SIG-M5 treated with dmso at 0.1 percent for 504 hours (cell line): ENCODE measurements at regions not wholly inside any gene's neighbourhood (a gene's known extent, or its start where the extent isn't known, plus 50 kb on each side); places are given as distances from the start of the nearest gene placed in this dataset.
"Not testable (repeated sequence)": the region's sequence is repeated elsewhere in the genome, so short reads cannot be mapped to it uniquely, and the experiment has no call there.

Source experiments
- DNase-seq: peaks from one replicate; lab custom pipeline; 2025; ENCODE audit not compliant: unreplicated experiment; lab: John Stamatoyannopoulos, UW

DNA sequence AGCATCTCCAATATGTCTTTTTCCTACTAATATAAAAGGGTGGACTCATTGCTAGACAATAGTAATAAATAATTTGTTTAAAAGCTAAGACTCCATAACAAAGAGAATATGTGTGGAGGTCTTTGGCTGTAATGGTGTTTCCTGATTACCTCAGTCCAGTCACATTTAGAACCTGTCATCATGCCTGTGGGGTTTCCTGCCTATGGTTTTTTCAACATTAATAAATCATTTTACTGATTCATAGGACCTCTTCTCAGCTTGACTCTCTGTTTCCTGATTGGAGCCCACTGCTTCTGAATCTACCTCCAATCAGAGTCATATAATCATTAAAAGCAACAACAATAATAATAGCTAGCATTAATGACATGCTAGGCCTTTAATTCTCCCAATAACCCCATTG lies 52.4 kb upstream of the GNAI1 start:
- no peak for DNase-seq

DNA sequence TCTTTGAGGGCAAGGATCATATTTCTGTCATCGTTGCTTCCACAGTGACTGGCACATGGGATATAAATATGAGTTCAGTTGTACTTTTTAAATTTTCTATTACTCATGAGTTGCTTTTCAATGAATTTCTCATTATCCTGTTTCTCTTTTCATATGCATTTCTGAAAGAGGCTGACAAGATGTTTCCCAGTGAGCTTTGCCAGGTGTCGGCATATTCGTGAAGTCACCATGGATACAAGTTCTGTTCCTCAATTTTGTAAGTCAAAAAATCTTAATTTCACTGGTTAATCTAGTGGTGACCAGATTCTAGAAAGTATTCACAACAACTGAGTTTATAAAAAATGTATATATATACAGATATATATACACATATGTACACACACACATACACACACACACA lies 55.7 kb upstream of the GNAI1 start:
- DNase-seq = no peak

DNA sequence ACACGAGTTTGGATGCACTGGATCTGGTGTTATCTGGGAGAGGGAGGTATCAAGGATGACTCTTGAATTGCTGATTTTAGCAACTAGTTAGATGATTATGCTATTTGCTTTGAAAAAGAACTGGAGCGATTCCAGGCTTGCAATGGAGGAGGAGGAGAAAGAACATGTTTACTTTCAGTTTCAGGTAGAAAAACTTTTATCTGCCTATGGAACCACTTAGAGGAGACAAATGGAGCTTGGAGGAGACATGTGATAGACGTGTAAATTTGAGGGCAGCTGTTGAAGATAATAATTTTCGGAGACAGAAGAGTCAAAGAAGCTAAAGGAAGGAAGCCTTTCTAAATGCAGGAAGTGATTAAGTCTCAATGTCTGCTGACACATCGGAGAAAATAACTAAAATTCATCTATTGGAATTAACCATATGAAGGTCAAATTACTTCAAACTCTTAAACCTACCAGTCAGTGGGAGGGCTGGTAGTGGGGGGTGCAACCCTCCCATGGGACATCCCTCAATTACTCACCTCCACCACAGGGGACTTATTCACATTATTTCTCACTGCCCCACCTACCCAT lies 56.4 kb upstream of the GNAI1 start:
- no peak for DNase-seq

DNA sequence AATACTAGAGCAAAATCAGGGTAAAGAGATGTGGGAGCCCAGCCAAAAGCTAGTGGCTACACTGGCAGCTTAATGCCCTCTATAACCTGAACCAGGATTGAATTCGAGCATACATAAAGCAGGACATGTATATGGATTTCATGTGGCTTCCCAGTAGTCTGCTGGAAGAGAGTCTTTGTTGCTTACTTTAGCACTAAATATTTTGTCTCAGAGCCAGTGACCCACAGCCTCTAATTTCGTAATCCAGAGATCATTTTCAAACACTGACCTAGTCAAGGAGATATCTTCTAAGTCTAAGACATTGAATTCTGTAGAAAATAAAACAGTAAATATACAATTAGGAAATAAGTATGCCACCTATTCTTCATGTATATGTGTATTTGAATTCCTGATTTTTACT lies 64.2 kb upstream of the GNAI1 start:
- DNase-seq = no peak

DNA sequence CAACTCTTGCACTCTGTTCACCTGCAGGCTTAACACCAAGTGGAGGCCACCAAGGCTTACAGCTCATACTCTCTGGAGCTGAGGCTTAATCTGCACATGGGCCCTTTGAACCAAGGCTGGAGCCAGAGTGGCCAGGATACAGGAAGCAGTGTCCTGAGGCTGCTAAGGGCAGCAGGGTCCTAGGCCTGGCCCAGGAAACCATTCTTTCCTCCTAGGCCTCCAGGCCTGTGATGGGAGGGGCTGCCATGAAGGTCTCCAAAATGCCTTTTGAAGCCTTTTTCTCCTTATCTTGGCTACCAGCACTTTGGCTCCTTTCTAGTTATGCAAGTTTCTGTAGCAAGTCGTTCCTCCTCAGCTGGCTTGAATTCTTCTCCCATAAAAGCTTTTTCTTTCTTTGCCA lies 68.0 kb upstream of the GNAI1 start:
- DNase-seq = no peak

DNA sequence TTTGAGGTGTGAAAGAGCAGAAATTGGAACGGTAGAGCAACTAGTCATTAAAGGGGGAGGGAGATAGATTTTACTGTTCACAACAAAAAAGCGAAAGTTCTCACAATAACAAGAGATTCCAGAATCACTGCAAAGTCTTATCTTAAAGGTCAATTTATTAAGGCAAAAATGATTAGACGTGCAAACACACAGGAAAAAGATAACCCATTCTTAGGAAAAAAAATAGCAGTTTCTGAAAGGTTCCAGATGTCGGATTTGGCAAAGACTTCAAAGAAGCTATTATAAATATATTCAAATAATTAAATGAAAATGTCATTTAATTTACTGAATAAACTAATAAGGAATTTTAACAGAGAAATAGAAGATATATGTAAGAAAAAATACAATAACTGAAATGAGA lies 70.8 kb upstream of the GNAI1 start:
- no peak for DNase-seq

DNA sequence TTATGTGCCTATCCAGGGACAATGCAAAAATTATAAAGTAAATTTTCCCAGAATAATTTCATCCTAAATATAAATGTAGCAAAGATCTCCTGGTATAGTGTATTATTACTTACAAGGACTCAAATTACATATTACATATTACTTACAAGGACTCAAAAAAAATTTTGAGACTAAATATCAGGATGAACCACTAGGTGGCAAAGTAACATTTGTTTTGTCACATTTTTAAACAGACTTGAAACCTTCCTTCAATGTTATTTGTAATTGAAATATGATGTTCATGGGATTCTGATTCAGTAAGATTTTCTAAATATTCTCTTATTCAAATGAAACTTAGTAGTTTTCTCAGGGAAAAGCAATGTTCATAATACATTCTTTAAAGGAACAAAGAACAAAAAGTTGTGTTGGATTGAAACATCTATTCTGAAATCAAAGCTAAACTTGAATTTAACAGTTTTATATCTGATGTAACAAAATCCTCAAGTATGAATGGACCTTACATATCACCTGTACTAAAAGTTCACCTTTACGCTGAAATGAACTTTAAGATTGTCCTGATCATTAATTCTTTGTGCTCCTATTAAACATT lies 74.3 kb upstream of the GNAI1 start:
- DNase-seq = peak; percentile 54

DNA sequence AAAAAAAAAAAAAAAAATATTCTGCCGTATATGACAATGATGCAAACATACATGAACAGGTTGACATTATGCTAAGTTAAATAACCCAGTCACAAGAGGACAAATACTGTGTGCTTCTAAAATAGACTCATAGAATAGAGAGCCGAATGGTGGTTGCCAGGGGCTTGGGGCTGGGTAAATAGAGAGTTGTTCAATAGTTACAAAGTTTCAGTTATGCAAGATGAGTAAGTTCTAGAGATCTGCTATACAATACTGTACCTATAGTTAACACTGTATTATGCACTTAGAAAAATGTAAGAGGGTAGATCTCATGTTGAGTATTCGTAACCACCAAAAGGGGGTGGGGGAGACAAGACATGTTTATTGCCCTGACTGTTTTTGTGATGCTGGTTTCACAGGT lies 77.1 kb upstream of the GNAI1 start:
- no peak for DNase-seq

DNA sequence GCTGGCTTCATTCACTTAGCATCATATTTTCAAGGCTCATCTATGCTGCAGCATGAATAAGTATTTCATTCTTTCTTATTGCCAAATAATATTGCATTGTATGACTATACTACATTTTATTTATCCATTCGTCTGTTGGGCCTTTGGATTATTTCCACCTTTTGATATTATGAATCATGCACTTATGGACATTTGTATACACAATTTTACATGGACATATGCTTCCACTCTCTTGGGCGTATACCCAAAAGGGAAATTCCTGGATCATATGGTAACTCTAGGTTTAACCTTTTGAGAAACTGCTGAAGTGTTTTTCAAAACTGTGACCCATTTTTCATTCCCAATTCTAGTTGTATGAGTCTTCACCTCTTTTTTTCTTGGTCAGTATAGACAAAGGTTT lies 80.3 kb upstream of the GNAI1 start:
- DNase-seq = no peak

DNA sequence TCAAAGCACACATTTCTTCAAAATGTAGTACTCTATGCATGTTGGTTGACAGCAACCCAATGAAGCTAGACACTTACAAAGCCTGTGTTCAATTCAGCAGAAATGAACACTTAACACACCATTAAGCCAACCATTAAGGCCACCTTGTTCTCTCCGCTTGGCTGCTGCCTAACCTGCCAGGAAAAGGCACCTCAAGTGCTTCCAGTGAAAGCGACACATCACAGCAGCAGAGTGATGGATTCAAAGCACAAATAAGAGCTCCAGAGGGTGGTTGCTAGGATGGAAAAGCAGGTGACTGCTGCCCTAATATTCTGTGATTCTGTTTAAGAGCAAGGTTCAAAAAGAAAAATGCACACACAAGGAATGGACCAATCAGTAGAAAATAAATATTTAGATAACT lies 81.5 kb upstream of the GNAI1 start:
- DNase-seq = no peak

DNA sequence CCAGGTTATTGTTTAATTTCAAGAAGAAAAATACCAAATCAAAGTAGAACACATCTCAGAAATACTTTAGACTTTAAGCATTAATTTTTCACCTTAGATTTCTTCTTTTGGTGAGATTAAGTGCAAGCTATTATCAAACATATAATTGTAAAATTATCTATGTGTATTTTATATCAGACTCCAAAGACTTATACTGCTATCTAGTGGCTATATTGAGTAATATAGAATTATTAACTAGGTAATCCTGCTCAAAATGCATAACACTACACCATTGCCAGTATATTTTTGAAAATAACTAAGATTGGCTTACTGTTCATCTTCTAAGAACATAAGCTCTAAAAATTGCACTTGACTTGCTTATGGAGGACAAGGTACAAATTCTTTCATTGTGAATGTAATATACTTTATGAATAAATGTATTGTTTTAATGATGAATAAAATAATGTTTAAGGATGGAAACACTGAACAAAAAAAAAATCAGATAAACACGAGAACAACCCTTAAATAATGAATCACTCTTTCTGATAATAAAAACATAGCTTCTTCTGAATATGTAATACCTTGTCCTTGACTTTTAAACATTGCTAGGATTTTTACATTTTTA lies 86.7 kb upstream of the GNAI1 start:
- peak; percentile 11 for DNase-seq

DNA sequence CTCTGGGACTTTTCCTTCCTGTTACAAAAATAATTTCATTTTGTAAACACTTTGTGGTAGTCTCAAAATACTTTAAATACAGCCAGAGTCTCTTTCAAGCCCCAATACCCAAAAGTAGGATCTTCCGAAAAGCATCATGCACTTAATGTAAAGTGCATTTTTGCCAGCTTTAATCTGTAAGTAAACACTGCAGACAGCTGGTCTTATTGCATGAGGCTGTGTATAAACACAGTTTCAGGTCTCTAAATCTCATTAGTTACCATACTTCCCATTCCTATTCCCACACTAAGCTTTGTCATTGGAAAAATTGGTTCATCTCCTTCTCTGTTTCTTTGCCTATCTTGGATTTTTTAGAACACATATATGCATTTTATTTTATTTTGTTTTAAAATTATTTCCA lies 87.6 kb upstream of the GNAI1 start:
- no peak for DNase-seq

DNA sequence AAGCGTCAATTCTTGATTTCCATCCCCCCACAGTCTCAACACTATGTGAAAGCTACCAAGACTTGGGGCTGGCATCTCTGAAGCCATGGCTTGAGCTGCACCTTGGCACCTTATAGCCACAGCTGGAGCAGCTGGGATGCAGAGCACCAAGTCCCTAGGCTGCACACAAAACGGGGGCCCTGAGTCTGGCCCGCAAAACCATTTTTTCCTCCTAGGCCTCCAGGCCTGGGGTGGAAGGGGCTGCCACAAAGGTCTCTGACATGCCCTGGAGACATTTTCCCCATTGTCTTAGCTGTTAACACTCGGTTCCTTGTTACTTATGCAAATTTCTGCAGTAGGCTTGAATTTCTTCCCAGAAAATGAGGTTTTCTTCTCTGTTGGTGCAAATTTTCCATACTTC lies 89.8 kb upstream of the GNAI1 start:
- DNase-seq = no peak

DNA sequence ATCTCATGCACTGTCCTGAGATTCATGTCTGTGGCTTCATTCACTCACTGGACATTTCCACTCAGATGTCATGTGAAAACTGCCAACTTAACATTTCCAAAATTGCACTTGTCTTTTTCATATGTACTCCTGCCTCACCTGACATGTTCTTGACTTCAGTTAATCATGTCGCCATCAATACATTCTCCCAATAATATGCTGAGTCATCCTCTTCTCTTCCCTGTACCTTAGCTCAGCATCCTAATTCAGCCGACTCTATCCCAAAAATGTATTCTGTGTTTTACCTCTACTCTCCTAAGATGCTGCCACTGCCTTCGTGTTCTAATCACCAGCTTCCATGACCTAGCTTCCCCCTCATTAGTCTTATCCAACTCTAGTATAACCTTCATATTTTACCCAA lies 93.9 kb upstream of the GNAI1 start:
- no peak for DNase-seq

DNA sequence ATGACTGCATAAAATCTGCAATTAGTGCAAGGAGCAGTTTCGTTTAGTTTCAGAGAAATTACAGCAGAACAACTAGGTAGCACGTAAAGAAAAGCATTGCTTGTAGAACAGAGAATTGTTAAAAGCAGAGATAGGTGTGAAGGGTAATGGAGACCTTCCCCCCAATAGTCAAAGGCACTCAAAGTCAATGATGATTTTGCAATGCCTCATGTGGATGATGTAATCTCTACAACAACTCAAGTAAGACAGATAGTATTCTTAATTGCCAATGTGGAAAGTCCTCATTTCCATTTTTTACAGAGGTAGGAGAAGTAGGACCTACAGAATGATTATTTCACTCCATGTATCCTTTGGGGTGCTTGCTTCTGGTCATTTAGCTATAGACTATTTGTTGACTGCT lies 94.3 kb upstream of the GNAI1 start:
- DNase-seq = no peak

DNA sequence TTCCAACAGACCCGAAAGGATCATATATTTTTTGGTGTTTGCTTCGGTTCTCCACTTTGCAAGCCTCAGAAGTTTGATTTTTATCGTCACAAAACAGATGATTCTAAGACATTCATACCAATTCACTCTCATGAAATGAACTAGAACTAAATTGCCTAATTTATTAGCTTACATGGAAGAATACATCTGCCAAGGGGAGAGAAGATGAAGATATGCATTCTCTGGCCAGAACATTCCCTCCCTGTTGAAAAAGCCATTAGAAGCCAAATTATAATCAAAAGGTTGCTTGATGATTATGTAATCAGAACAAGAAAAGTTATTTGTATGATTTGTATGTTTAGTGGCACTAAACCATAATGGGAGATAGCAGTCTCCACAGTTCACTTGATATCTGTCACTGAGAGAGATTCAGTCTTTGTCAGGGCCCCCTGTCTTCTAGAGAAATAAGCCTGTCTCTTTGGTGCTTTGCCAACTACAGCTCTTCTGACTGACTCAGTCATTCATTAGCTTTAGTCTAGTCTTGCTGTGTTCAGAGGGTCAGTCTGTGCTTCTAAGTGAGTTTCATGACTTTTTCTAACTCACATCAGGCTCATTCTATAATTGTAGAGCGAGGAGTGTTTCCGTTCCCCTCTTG lies 95.3 kb upstream of the GNAI1 start:
- DNase-seq = no peak

DNA sequence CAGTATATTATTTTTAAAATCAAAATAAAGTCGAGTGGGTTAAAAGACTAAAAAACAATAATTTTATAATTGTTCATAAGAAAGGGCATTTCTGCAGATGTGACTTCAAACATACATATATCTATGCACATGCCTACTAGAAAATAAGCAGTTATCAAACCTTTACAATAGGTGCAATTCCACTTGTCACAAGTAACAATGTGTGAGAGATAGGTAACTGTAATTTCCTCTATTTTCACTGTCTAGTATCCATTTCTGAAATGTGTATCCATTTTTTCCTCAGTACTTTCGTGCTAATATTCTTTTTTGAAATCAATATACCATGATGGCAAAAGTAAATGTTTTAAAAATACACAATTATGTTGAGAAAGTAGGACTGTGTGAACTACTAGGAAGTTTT lies 96.9 kb upstream of the GNAI1 start:
- DNase-seq = no peak

DNA sequence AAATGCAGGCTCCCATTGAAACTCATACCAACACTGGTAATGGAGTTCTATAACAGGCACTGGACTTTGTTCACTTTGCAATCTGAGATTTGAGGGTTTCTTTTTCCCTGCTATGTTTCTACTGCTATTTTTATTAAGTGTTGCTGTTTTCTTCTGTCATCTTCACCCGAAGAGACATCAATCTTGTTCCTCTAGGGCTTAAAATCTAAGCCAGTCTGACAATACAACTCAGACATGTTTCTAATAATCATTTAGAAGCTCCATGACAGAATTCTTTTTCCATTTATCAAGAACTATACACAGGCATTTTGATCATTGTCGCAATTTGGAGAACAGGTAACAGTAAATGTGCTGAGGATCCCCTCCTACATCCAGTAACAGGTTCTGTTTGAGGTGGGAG lies 98.5 kb upstream of the GNAI1 start:
- no peak for DNase-seq

DNA sequence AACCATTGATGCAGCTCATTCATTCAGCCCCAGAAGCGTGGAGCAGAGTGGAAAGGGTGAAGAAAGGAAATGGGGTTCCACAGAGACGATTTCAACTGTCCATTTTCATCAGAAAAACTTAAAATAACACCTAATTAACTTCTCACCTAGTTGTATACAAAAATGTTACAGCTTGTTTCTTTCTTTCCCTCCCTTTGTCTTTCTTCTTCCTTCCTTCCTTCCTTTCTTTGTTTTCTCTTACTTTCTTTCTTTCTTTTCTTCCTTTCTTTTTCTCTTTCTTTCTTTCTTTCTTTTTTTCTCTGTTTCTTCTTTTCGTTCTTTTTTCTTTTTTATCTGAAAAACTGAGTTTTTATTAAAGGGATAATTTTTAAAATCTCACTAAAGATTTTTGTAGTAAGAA lies 105.9 kb upstream of the GNAI1 start:
- no peak for DNase-seq

DNA sequence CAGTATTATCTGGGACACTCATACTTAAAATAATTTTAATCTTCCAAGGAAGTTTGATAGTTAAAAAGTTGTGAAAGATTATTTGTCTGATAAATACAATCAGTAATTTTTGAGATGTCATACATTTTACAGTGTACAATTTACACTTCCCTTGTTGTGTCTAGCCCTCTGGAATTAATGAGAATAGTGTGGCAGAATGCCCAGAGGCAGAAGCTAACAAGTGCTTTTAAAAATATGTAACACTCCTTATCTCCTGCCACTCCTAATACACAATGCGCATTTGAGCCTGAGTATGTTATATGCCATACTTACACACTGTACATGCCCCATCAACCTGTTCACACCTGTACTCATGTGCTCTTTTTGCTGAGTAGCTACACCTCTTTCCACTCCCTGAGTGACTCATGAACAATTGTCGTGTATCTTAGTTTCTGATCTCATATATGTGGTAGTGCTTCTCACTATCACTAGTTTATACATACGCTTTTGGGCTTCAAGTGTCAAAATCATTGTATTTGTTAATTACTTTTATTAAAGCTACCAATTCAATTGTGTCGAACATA lies 106.9 kb upstream of the GNAI1 start:
- no peak for DNase-seq

DNA sequence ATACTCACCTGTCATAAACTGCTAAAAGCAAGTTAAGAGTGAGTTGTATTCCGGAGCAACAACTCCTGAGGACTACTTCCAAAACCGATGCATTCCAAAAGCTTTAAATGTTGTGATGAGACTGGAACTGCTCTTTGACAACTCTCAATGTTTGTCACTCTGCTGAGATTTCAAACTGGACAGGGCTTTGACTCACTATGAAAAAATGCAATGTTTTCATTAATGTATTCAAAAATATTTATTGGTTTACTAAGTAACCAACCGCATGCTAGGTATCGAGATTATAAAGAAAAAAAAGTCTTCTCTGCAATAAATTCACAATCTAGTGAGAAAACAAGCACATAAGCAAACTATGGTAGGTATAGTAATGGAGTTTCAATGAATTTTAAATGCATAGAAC lies 107.9 kb upstream of the GNAI1 start:
- no peak for DNase-seq

DNA sequence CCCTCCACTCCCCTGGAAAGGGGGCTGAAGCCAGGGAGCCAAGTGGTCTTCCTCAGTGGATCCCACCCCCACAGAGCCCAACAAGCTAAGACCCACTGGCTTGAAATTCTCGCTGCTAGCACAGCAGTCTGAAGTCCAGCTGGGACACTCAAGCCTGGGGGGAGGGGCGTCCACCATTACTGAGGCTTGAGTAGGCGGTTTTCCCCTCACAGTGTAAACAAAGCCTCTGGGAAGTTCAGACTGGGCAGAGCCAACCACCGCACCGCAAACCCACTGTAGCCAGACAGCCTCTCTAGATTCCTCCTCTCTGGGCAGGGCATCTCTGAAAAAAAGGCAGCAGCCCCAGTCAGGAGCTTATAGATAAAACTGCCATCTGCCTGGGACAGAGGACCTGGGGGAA lies 114.4 kb upstream of the GNAI1 start:
- DNase-seq = not testable (repeated sequence)
